A673 (cell line): ENCODE measurements at regions not wholly inside any gene's neighbourhood (a gene's known extent, or its start where the extent isn't known, plus 50 kb on each side); places are given as distances from the start of the nearest gene placed in this dataset.

Experiments used
- EZH2 ChIP-seq: fragments of 200-600 bp; sonication (generic); IDR thresholded peaks from 2 replicates; pipeline ENCODE4 v1.6.1; 2017; ENCODE audit warnings: borderline replicate concordance, low read depth, mild to moderate bottlenecking, mixed read lengths, antibody characterized with exemption, low read length; ENCODE audit not compliant: poor library complexity, severe bottlenecking
- TF ChIP-seq, protein P1 (sequence below): fragments of 300-800, 200-600 bp; sonication (generic); conservative IDR thresholded peaks from 2 replicates; pipeline ENCODE4 v1.5.1; 2017; ENCODE audit warnings: low read depth, mild to moderate bottlenecking, antibody characterized with exemption, low read length, moderate library complexity, mixed read lengths

DNA sequence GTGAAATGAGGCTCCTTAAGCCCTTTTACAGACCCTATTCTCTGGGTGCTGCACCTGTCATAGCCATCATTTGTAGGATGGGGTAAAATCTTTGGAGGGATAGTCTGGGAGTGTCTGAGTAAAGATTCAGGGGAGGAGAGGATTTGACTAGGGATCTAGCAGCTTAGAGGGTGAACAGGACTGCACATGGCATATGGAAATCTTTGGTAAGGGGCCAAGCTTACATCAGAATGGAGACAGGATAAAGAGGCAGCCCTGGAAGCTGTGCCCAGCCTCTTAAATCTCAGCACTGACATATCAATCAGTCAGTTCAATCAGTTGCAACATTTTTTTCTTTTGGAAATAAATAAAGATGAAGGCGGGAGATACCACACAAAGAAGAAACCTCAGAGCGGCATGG is 301.8 kb upstream of the CADM1 start:
- TF ChIP-seq, protein P1, sequence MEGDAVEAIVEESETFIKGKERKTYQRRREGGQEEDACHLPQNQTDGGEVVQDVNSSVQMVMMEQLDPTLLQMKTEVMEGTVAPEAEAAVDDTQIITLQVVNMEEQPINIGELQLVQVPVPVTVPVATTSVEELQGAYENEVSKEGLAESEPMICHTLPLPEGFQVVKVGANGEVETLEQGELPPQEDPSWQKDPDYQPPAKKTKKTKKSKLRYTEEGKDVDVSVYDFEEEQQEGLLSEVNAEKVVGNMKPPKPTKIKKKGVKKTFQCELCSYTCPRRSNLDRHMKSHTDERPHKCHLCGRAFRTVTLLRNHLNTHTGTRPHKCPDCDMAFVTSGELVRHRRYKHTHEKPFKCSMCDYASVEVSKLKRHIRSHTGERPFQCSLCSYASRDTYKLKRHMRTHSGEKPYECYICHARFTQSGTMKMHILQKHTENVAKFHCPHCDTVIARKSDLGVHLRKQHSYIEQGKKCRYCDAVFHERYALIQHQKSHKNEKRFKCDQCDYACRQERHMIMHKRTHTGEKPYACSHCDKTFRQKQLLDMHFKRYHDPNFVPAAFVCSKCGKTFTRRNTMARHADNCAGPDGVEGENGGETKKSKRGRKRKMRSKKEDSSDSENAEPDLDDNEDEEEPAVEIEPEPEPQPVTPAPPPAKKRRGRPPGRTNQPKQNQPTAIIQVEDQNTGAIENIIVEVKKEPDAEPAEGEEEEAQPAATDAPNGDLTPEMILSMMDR, result no peak
- no peak for TF ChIP-seq EZH2
